Muscle of arm (tissue), 1 donor: ENCODE measurements at regions not wholly inside any gene's neighbourhood (a gene's known extent, or its start where the extent isn't known, plus 50 kb on each side); places are given as distances from the start of the nearest gene placed in this dataset.

ENCODE experiments used
- DNase-seq: peaks from one replicate; pipeline ENCODE4 v3.0.0-alpha.2; 2013

DNA sequence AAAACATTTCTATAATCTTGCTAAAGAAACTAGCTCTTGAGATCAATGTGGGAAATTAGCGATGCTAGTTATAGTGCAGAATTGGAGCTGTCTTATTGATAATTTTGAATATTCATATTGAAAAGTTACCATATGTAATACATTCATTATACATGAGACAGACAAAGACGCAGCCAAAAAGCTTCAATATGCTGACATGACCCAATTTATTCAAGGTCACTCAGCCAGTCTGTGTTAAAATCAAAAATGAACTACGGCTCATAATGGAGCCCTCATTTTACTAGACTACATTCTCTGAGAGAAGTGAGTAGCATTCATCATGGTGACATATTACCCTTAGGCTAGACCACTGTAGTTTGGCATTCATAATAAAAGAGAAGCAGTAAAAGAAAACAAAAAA, 107.3 kb upstream of the GABRG2 start:
- DNase-seq = no peak

DNA sequence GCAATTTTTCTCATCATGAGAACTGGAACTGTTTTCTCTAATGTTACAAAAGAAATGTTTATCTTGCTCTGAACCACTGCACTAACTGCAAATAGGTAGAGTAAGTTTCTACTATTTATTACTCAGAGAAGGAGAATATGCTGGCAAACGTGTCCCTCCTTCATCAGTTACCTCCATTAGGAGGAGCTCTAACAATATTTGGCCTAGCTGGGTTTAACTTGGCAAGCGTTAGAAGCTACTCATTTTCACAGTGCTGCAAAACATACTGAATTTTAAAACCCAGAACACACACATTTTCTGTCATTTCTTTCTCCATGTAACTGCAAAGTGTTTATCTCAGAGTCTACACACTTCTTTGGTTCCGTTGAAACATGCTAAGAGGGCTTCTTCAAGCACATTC, 101.0 kb upstream of the GABRG2 start:
- DNase-seq = peak; percentile 44

DNA sequence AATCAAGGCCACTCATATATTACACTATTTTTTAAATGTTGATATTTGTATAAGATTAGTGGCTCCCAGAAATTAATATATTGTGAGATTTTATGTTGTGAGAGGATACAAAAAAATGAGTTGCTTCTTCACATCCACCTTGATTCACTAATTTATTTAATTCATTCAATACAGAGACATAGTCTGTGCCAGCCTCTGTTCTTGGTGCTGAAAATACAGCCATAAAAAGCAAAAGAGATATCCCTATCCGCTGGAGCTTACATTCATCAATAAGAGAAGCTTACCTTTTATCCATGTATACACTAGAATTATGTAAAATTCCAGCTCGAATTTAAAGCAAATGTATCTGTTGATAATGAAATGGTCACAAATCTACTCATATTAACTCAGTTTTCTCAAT, 92.2 kb upstream of the GABRG2 start:
- no peak for DNase-seq

DNA sequence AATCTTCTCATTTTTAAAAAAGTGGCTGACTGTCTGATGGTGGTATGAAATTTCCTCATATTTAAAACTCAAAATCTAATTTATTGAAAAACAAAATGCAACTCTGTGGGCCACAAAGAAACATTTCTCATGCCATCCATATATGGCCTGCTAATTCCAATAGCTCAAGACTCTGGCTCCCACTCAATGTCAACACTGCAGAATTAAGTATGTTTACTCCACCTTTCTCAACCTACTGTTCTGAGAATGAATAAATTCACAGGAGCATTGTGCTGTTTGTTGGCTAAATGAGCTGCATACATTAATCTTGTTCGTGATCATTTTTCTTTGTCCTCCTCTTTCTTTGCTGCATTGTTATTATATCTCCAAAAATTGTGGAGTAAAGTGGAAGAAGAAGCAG, 79.5 kb upstream of the GABRG2 start:
- no peak for DNase-seq
